ENCODE measurements at regions not wholly inside any gene's neighbourhood (a gene's known extent, or its start where the extent isn't known, plus 50 kb on each side); places are given as distances from the start of the nearest gene placed in this dataset.
A peak's percentile ranks its signal among the peaks of the same experiment; 100 is the strongest.

GRCh38 chr3:25259871-25260270 is 168.2 kb upstream of the RARB start:
- no peaks in the 10 kb centered on the region for H3K36me3 ChIP-seq (ENCODE audit: control insufficient read depth in 2 of 2, insufficient read depth in 1 of 2, low read length in 2 of 2)
- no peaks in the 10 kb centered on the region for H3K9me3 ChIP-seq (ENCODE audit: control insufficient read depth, insufficient read depth, low read depth, low read length)
- H3K27ac ChIP-seq (ENCODE audit: extremely low read depth, low read depth, low read length), result no peak overlapping the region
- POLR2A ChIA-PET, result no interaction called here
- H3K4me3 ChIP-seq (ENCODE audit: low read depth, low read length), result no peak overlapping the region
- H3K4me1 ChIP-seq (ENCODE audit: control insufficient read depth, insufficient read depth, low read length), result no peaks in the 10 kb centered on the region
- 0 out of 2 replicates have a peak, but pooled peaks have one; percentile 38 for TF ChIP-seq ZNF398 (tag by site-specific recombination; IDR thresholded peaks at IDR 0.05)
- peak; percentile 26; the same call in 1 of the 2 replicates for TF ChIP-seq GLIS1 (tag by site-specific recombination; IDR thresholded peaks at IDR 0.05)
- TF ChIP-seq ZBTB11 (tag by site-specific recombination; conservative IDR thresholded peaks at IDR 0.05; ENCODE audit: low read depth), result peak; percentile 27; the same call in 1 of the 2 replicates
- TF ChIP-seq ZNF146 (tag by site-specific recombination; IDR thresholded peaks at IDR 0.05), result no peak
- no peak for TF ChIP-seq ZNF202 (tag by site-specific recombination; IDR thresholded peaks at IDR 0.05; ENCODE audit: borderline replicate concordance)
- TF ChIP-seq GLI4 (tag by site-specific recombination; IDR thresholded peaks at IDR 0.05), result no peak
- no peak for TF ChIP-seq ZNF174 (tag by site-specific recombination; IDR thresholded peaks at IDR 0.05)
- peak; percentile 73 for TF ChIP-seq ZIC2 (tag by site-specific recombination; IDR thresholded peaks at IDR 0.05)
- CTCF ChIA-PET, result no interaction called here

- Histone ChIP-seq H3K4me3 (ENCODE audit: low read depth, low read length) (no peak overlapping the region), H3K36me3 (ENCODE audit: control insufficient read depth in 2 of 2, insufficient read depth in 1 of 2, low read length in 2 of 2) (no peaks in the 10 kb centered on the region), H3K4me1 (ENCODE audit: control insufficient read depth, insufficient read depth, low read length) (no peaks in the 10 kb centered on the region), H3K27ac (ENCODE audit: extremely low read depth, low read depth, low read length) (no peak overlapping the region), H3K9me3 (ENCODE audit: control insufficient read depth, insufficient read depth, low read depth, low read length) (no peaks in the 10 kb centered on the region)
- TF ChIP-seq ZBTB20 (tag by site-specific recombination; IDR thresholded peaks at IDR 0.05) (no peak), ZBTB17 (tag by site-specific recombination; IDR thresholded peaks at IDR 0.05) (0 out of 2 replicates have a peak, but pooled peaks have one; percentile 14)
- POLR2A ChIA-PET, result no interaction called here
- CTCF ChIA-PET, result no interaction called here
Observed at GRCh38 chr3:25262322-25262721, 165.7 kb upstream of the RARB start.

- CTCF ChIA-PET, result no interaction called here
- H3K36me3 ChIP-seq (ENCODE audit: control insufficient read depth in 2 of 2, insufficient read depth in 1 of 2, low read length in 2 of 2), result no peaks in the 10 kb centered on the region
- H3K9me3 ChIP-seq (ENCODE audit: control insufficient read depth, insufficient read depth, low read depth, low read length), result no peaks in the 10 kb centered on the region
- no peaks in the 10 kb centered on the region for H3K4me1 ChIP-seq (ENCODE audit: control insufficient read depth, insufficient read depth, low read length)
- TF ChIP-seq ZNF354C (tag by site-specific recombination; IDR thresholded peaks at IDR 0.05; ENCODE audit: borderline replicate concordance, low read depth), result no peak
- no peak for TF ChIP-seq ZFP3 (tag by site-specific recombination; IDR thresholded peaks at IDR 0.05; ENCODE audit: low read depth)
- TF ChIP-seq ZNF184 (tag by site-specific recombination; IDR thresholded peaks at IDR 0.05), result no peak
- no peak for TF ChIP-seq ZNF501 (tag by site-specific recombination; IDR thresholded peaks at IDR 0.05)
- TF ChIP-seq ZNF138 (tag by site-specific recombination; IDR thresholded peaks at IDR 0.05; ENCODE audit: borderline replicate concordance), result no peak
- TF ChIP-seq KLF7 (tag by site-specific recombination; IDR thresholded peaks at IDR 0.05; ENCODE audit: borderline replicate concordance), result no peak
- no peak for TF ChIP-seq ZNF560 (tag by site-specific recombination; IDR thresholded peaks at IDR 0.05; ENCODE audit: borderline replicate concordance)
- TF ChIP-seq ZNF266 (tag by site-specific recombination; IDR thresholded peaks at IDR 0.05; ENCODE audit: low read depth), result no peak
- TF ChIP-seq ZNF777 (tag by site-specific recombination; IDR thresholded peaks at IDR 0.05; ENCODE audit: borderline replicate concordance), result no peak
- H3K27ac ChIP-seq (ENCODE audit: extremely low read depth, low read depth, low read length), result no peak overlapping the region
- H3K4me3 ChIP-seq (ENCODE audit: low read depth, low read length), result no peak overlapping the region
- POLR2A ChIA-PET, result no interaction called here
Observed at GRCh38 chr3:25265284-25265683, 162.8 kb upstream of the RARB start.

All from HEK293 (cell line).